Neural cell (in vitro differentiated cells): ENCODE measurements at regions not wholly inside any gene's neighbourhood (a gene's known extent, or its start where the extent isn't known, plus 50 kb on each side); places are given as distances from the start of the nearest gene placed in this dataset.

Experiments
- H2AFZ ChIP-seq: fragments of 200-600, 300-800 bp; sonication (generic), shearing (Covaris generic); 2 replicates; pipeline ENCODE4 v1.6.0; 2014; ENCODE audit warnings: low read depth, mild to moderate bottlenecking, antibody characterized with exemption, low read length, moderate library complexity
- H3F3A ChIP-seq: fragments of 200-600 bp; shearing (Covaris generic); 2 replicates; pipeline ENCODE4 v1.6.1; 2016; ENCODE audit warnings: mild to moderate bottlenecking, moderate library complexity, mixed read lengths, antibody characterized with exemption, low read length; ENCODE audit not compliant: insufficient read depth, poor library complexity, severe bottlenecking
- H3K27ac ChIP-seq: fragments of 200-600, 300-800 bp; sonication (generic), shearing (Covaris generic); 2 replicates; pipeline ENCODE4 v1.5.1; 2014; ENCODE audit warnings: mild to moderate bottlenecking, low read length, moderate library complexity
- H3K27me3 ChIP-seq: fragments of 300-800, 200-600 bp; sonication (generic), shearing (Covaris generic); 2 replicates; pipeline ENCODE4 v1.6.0; 2014; ENCODE audit warnings: mild to moderate bottlenecking, low read depth, low read length, moderate library complexity; ENCODE audit not compliant: insufficient read depth
- H3K36me3 ChIP-seq: fragments of 300-800, 200-600 bp; sonication (generic), shearing (Covaris generic); 2 replicates; pipeline ENCODE4 v1.5.1; 2014; ENCODE audit warnings: mild to moderate bottlenecking, antibody characterized with exemption, low read length, moderate library complexity; ENCODE audit not compliant: insufficient read depth
- H3K4me2 ChIP-seq: fragments of 300-800, 200-600 bp; sonication (generic), shearing (Covaris generic); 2 replicates; pipeline ENCODE4 v1.6.0; 2014; ENCODE audit warnings: mild to moderate bottlenecking, low read length
- H3K4me3 ChIP-seq: fragments of 300-800, 200-600 bp; sonication (generic), shearing (Covaris generic); 2 replicates; pipeline ENCODE4 v1.5.1; 2014; ENCODE audit warnings: mild to moderate bottlenecking, low read length, moderate library complexity
- H3K79me2 ChIP-seq: fragments of 200-600 bp; shearing (Covaris generic); replicated peaks from 2 replicates; pipeline ENCODE4 v1.6.0; 2014; ENCODE audit warnings: mild to moderate bottlenecking, low read length, moderate library complexity; ENCODE audit not compliant: insufficient read depth
- H3K9ac ChIP-seq: fragments of 300-800, 200-600 bp; sonication (generic), shearing (Covaris generic); 2 replicates; pipeline ENCODE4 v1.6.1; 2016; ENCODE audit warnings: mild to moderate bottlenecking, low read length, mixed read lengths
- H3K9me2 ChIP-seq: fragments of 200-600 bp; shearing (Covaris generic); 2 replicates; pipeline ENCODE4 v1.6.1; 2016; ENCODE audit warnings: mild to moderate bottlenecking, low read length, mixed read lengths; ENCODE audit not compliant: insufficient read depth
- H3K9me3 ChIP-seq: fragments of 200-600, 300-800 bp; sonication (generic), shearing (Covaris generic); 2 replicates; pipeline ENCODE4 v1.6.1; 2016; ENCODE audit warnings: mild to moderate bottlenecking, mixed run types, low read length, moderate library complexity, mixed read lengths
- H4K20me1 ChIP-seq: fragments of 200-600 bp; shearing (Covaris generic); 2 replicates; pipeline ENCODE4 v1.6.1; 2016; ENCODE audit warnings: mild to moderate bottlenecking, mixed run types; ENCODE audit not compliant: insufficient read depth
- CTCF ChIP-seq: fragments of 450-650 bp; IDR thresholded peaks from 2 replicates; pipeline ENCODE4 v1.5.1; 2014; ENCODE audit warnings: antibody characterized with exemption, mild to moderate bottlenecking, moderate library complexity; ENCODE audit not compliant: poor library complexity, severe bottlenecking
- EP300 ChIP-seq: fragments of 450-650 bp; conservative IDR thresholded peaks from 2 replicates; pipeline ENCODE4 v1.6.1; 2014; ENCODE audit warnings: antibody characterized with exemption, mild to moderate bottlenecking, moderate library complexity; ENCODE audit not compliant: poor library complexity, severe bottlenecking
- EZH2 ChIP-seq: fragments of 200-600, 300-800 bp; shearing (Covaris generic), sonication (generic); IDR thresholded peaks from 2 replicates; pipeline ENCODE4 v1.6.1; 2014; ENCODE audit warnings: antibody characterized with exemption, low read length, borderline replicate concordance, mild to moderate bottlenecking; ENCODE audit not compliant: insufficient read depth, poor library complexity, severe bottlenecking
- MXI1 ChIP-seq: fragments of 450-650 bp; conservative IDR thresholded peaks from 2 replicates; pipeline ENCODE4 v1.6.1; 2014; ENCODE audit warnings: antibody characterized with exemption, mild to moderate bottlenecking; ENCODE audit not compliant: poor library complexity, severe bottlenecking
- POLR2AphosphoS5 ChIP-seq: IDR thresholded peaks from 2 replicates; pipeline ENCODE4 v1.6.1; 2012
- RAD21 ChIP-seq: fragments of 450-650 bp; conservative IDR thresholded peaks from 2 replicates; pipeline ENCODE4 v1.6.1; 2014; ENCODE audit warnings: antibody characterized with exemption, mild to moderate bottlenecking, moderate library complexity
- REST ChIP-seq: IDR thresholded peaks from 2 replicates; pipeline ENCODE4 v1.6.1; 2012; ENCODE audit warnings: borderline replicate concordance
- SMC3 ChIP-seq: fragments of 450-650 bp; conservative IDR thresholded peaks from 2 replicates; pipeline ENCODE4 v1.6.1; 2014; ENCODE audit warnings: antibody characterized with exemption, mild to moderate bottlenecking, moderate library complexity; ENCODE audit not compliant: poor library complexity
- TAF1 ChIP-seq: IDR thresholded peaks from 2 replicates; pipeline ENCODE4 v1.6.1; 2012; ENCODE audit warnings: low read depth

- Histone ChIP-seq H3K79me2 (no peaks in the 10 kb centered on the region), H3K9me3 (no peaks in the 10 kb centered on the region), H2AFZ (no peak overlapping the region), H3K36me3 (no peaks in the 10 kb centered on the region), H3K9ac (no peak overlapping the region), H3F3A (no peaks in the 10 kb centered on the region), H3K27me3 (no peaks in the 10 kb centered on the region), H4K20me1 (no peaks in the 10 kb centered on the region), H3K4me3 (no peak overlapping the region), H3K9me2 (no peaks in the 10 kb centered on the region), H3K4me2 (no peak overlapping the region), H3K27ac (no peak overlapping the region)
- TF ChIP-seq CTCF (no peak), TAF1 (no peak), EZH2 (no peak), MXI1 (no peak), SMC3 (no peak), POLR2AphosphoS5 (no peak), RAD21 (no peak), REST (no peak), EP300 (no peak)
These were observed 680.7 kb downstream of the NR4A2 start for GRCh38 chr2:155651851-155652250.

GRCh38 chr2:155645791-155646190 is 686.7 kb downstream of the NR4A2 start:
- no peaks in the 10 kb centered on the region for H4K20me1 ChIP-seq
- TF ChIP-seq REST: no peak
- TF ChIP-seq POLR2AphosphoS5: no peak
- no peak for TF ChIP-seq EZH2
- no peak for TF ChIP-seq MXI1
- no peak for TF ChIP-seq EP300
- no peak for TF ChIP-seq TAF1
- no peak for TF ChIP-seq CTCF
- no peak for TF ChIP-seq RAD21
- no peak for TF ChIP-seq SMC3

More at GRCh38 chr2:155645791-155646190, 686.7 kb downstream of the NR4A2 start:
- Histone ChIP-seq H3K9me2 (no peaks in the 10 kb centered on the region), H2AFZ (no peak overlapping the region), H3K36me3 (no peaks in the 10 kb centered on the region), H3K9me3 (no peaks in the 10 kb centered on the region), H3K27me3 (no peaks in the 10 kb centered on the region), H3K79me2 (no peaks in the 10 kb centered on the region), H3K27ac (no peak overlapping the region), H3K9ac (no peak overlapping the region), H3F3A (no peaks in the 10 kb centered on the region), H3K4me3 (no peak overlapping the region), H3K4me2 (no peak overlapping the region)
